Chondrocyte (in vitro differentiated cells): ENCODE measurements at regions not wholly inside any gene's neighbourhood (a gene's known extent, or its start where the extent isn't known, plus 50 kb on each side); places are given as distances from the start of the nearest gene placed in this dataset.
"Not testable (repeated sequence)": the region's sequence is repeated elsewhere in the genome, so short reads cannot be mapped to it uniquely, and the experiment has no call there.

Experiments
- DNase-seq: peaks from one replicate; pipeline ENCODE4 v3.0.0; 2021; ENCODE audit warnings: mixed read lengths, low spot score
- H3K27ac Mint-ChIP-seq: one replicate; pipeline ENCODE4 v1.8.0; 2021; ENCODE audit warnings: mild to moderate bottlenecking, moderate library complexity, mixed read lengths; ENCODE audit not compliant: unreplicated experiment
- H3K27me3 Mint-ChIP-seq: 2 replicates; pipeline ENCODE4 v1.8.0; 2021; ENCODE audit warnings: low read depth, mixed read lengths
- H3K36me3 Mint-ChIP-seq: 2 replicates; pipeline ENCODE4 v1.8.0; 2021; ENCODE audit warnings: low read depth, mixed read lengths
- H3K4me1 Mint-ChIP-seq: 2 replicates; pipeline ENCODE4 v1.8.0; 2021; ENCODE audit warnings: low read depth, mild to moderate bottlenecking, mixed read lengths
- H3K4me3 Mint-ChIP-seq: one replicate; pipeline ENCODE4 v1.8.0; 2021; ENCODE audit warnings: mild to moderate bottlenecking, moderate library complexity, mixed read lengths; ENCODE audit not compliant: unreplicated experiment
- H3K9me3 Mint-ChIP-seq: 2 replicates; pipeline ENCODE4 v1.8.0; 2021; ENCODE audit warnings: low read depth, mixed read lengths
- CTCF ChIP-seq: fragments of 200-600 bp; sonication (generic); IDR thresholded peaks from 2 replicates; pipeline ENCODE4 v1.5.0; 2021; ENCODE audit warnings: antibody characterized with exemption, mild to moderate bottlenecking, moderate library complexity

GRCh38 chr16:26578748-26579147 is 488.0 kb upstream of the C16orf82 start:
- Mint-ChIP-seq H3K27ac (no peak overlapping the region), H3K36me3 (no peaks in the 10 kb centered on the region), H3K4me1 (no peaks in the 10 kb centered on the region), H3K4me3 (no peak overlapping the region), H3K27me3 (no peaks in the 10 kb centered on the region), H3K9me3 (peaks cover 6% of the 10 kb centered on the region)
- no peak for TF ChIP-seq CTCF
- no peak for DNase-seq

DNA sequence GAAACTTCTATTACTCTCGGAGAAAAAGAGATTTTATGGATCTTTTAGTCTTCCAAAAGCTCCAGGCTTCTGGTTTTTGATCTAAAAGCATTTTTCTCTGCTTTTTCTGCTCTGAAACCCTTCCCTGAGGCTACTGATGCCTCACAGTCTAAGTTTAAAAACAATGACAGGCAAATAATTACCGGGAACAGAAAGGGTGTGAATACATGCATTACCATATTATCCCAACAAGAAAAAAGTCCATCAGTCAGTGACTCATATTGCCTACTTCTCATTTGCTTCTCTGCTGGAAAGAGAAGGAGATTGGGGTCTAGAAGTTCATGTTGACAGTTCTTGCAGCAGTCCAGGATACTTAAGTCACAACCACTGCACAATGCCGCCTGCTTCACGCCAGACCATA is 482.9 kb upstream of the C16orf82 start:
- no peaks in the 10 kb centered on the region for H3K27me3 Mint-ChIP-seq
- H3K27ac Mint-ChIP-seq = no peak overlapping the region
- TF ChIP-seq CTCF = no peak
- no peak for DNase-seq
- H3K4me1 Mint-ChIP-seq = no peaks in the 10 kb centered on the region
- no peaks in the 10 kb centered on the region for H3K36me3 Mint-ChIP-seq
- no peak overlapping the region for H3K4me3 Mint-ChIP-seq
- peaks cover 16% of the 10 kb centered on the region for H3K9me3 Mint-ChIP-seq

DNA sequence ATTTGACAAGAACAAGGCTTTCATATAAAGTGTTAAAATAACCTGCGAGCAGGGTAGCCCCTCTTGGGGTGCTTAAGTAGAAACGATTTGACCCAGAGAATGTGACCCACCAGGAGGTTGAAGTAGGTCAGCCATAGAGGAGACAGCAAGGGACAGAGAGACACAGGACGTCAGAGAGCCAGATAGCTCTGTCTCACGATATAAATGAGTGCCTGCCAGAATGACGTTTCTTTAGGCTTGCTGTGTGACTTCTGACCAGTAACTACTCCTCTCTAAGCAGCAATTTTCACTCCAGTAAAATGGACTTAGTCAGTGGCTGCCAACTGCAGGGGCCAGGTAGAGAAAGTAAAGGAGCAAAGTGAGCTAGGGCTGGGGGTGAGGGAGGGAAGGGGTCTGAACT is 473.0 kb upstream of the C16orf82 start:
- Mint-ChIP-seq H3K27ac (no peak overlapping the region), H3K27me3 (no peaks in the 10 kb centered on the region), H3K4me3 (no peak overlapping the region), H3K9me3 (no peaks in the 10 kb centered on the region), H3K36me3 (no peaks in the 10 kb centered on the region), H3K4me1 (no peaks in the 10 kb centered on the region)
- TF ChIP-seq CTCF = no peak
- DNase-seq = no peak

DNA sequence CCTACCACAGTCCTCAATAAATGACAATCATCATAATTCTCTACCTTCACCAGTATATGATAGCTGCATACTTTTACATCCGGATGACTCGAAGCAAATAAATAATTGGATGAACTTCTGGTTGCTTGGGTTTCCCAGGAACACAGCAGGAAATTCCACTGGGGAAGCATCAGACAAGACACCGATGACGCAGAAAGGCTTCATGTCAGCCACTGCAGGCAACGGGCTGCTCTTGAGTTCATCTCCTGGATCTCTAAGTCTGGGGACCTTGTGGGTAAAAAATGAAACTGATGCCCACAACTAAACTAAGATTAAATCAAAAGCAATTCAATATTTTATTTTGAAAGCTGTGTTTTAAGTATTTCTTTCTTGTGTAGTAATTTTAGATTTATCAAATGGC is 472.1 kb upstream of the C16orf82 start:
- no peak for DNase-seq
- TF ChIP-seq CTCF = no peak
- H3K4me3 Mint-ChIP-seq = no peak overlapping the region
- no peaks in the 10 kb centered on the region for H3K9me3 Mint-ChIP-seq
- no peaks in the 10 kb centered on the region for H3K4me1 Mint-ChIP-seq
- H3K27ac Mint-ChIP-seq = no peak overlapping the region
- no peaks in the 10 kb centered on the region for H3K36me3 Mint-ChIP-seq
- H3K27me3 Mint-ChIP-seq = no peaks in the 10 kb centered on the region

GRCh38 chr16:26595199-26595598 is 471.5 kb upstream of the C16orf82 start:
- H3K4me1 Mint-ChIP-seq = no peaks in the 10 kb centered on the region
- H3K27me3 Mint-ChIP-seq = no peaks in the 10 kb centered on the region
- no peaks in the 10 kb centered on the region for H3K9me3 Mint-ChIP-seq
- H3K4me3 Mint-ChIP-seq = no peak overlapping the region
- no peaks in the 10 kb centered on the region for H3K36me3 Mint-ChIP-seq
- no peak for DNase-seq
- no peak overlapping the region for H3K27ac Mint-ChIP-seq
- no peak for TF ChIP-seq CTCF

- DNase-seq, H3K27ac Mint-ChIP-seq, H3K9me3 Mint-ChIP-seq, H3K27me3 Mint-ChIP-seq, H3K36me3 Mint-ChIP-seq, H3K4me1 Mint-ChIP-seq, H3K4me3 Mint-ChIP-seq: not testable (repeated sequence)
Measured at GRCh38 chr16:26596033-26596432, 470.7 kb upstream of the C16orf82 start.
